ENCODE measurements at regions not wholly inside any gene's neighbourhood (a gene's known extent, or its start where the extent isn't known, plus 50 kb on each side); places are given as distances from the start of the nearest gene placed in this dataset.
"Not testable (repeated sequence)": the region's sequence is repeated elsewhere in the genome, so short reads cannot be mapped to it uniquely, and the experiment has no call there.

GRCh38 chr5:92760550-92760949 is 820.5 kb downstream of the NR2F1-AS1 start:
- no peak for DNase-seq

GRCh38 chr5:92758552-92758951 is 822.5 kb downstream of the NR2F1-AS1 start:
- DNase-seq, result no peak

- DNase-seq, result no peak
Measured at GRCh38 chr5:92749943-92750342, 831.1 kb downstream of the NR2F1-AS1 start.

- DNase-seq, result no peak
Measured at GRCh38 chr5:92748072-92748676, 832.8 kb downstream of the NR2F1-AS1 start.

- no peak for DNase-seq
Measured at GRCh38 chr5:92741906-92742305, 839.1 kb downstream of the NR2F1-AS1 start.

- DNase-seq, result no peak
Measured at GRCh38 chr5:92734211-92734940, 846.6 kb downstream of the NR2F1-AS1 start.

- no peak for DNase-seq
Measured at GRCh38 chr5:92730486-92730885, 850.5 kb downstream of the NR2F1-AS1 start.

- no peak for DNase-seq
Measured at GRCh38 chr5:92729088-92729487, 851.9 kb downstream of the NR2F1-AS1 start.

GRCh38 chr5:92715946-92716520 is 865.0 kb downstream of the NR2F1-AS1 start:
- no peak for DNase-seq

GRCh38 chr5:92713826-92714225 is 867.2 kb downstream of the NR2F1-AS1 start:
- no peak for DNase-seq

- DNase-seq, result no peak
Measured at GRCh38 chr5:92713335-92713743, 867.7 kb downstream of the NR2F1-AS1 start.

GRCh38 chr5:92711956-92712355 is 869.1 kb downstream of the NR2F1-AS1 start:
- DNase-seq, result no peak

- no peak for DNase-seq
Measured at GRCh38 chr5:92704590-92704989, 876.4 kb downstream of the NR2F1-AS1 start.

- DNase-seq, result no peak
Measured at GRCh38 chr5:92703976-92704375, 877.0 kb downstream of the NR2F1-AS1 start.

- DNase-seq, result no peak
Measured at GRCh38 chr5:92695123-92696003, 885.7 kb downstream of the NR2F1-AS1 start.

GRCh38 chr5:92694067-92694466 is 887.0 kb downstream of the NR2F1-AS1 start:
- no peak for DNase-seq

- DNase-seq, result not testable (repeated sequence)
Measured at GRCh38 chr5:92691955-92692354, 889.1 kb downstream of the NR2F1-AS1 start.

- DNase-seq, result peak; percentile 29
Measured at GRCh38 chr5:92687821-92688722, 892.9 kb downstream of the NR2F1-AS1 start.

- no peak for DNase-seq
Measured at GRCh38 chr5:92678640-92679039, 902.4 kb downstream of the NR2F1-AS1 start.

- no peak for DNase-seq
Measured at GRCh38 chr5:92676215-92677165, 904.5 kb downstream of the NR2F1-AS1 start.

GRCh38 chr5:92674321-92674720 is 906.7 kb downstream of the NR2F1-AS1 start:
- DNase-seq, result no peak

Data from right hindlimb (tissue), 1 donor.